NT2/D1 (cell line): ENCODE measurements at regions not wholly inside any gene's neighbourhood (a gene's known extent, or its start where the extent isn't known, plus 50 kb on each side); places are given as distances from the start of the nearest gene placed in this dataset.

Source experiments
- DNase-seq: peaks from one replicate; pipeline ENCODE4 v3.0.0-alpha.2; 2011; ENCODE audit warnings: low read depth, low spot score
- H3K27me3 ChIP-seq: 2 replicates; pipeline ENCODE4 v1.6.0; 2011; ENCODE audit warnings: mild to moderate bottlenecking; ENCODE audit not compliant: insufficient read length, insufficient read depth
- H3K36me3 ChIP-seq: 2 replicates; pipeline ENCODE4 v1.6.1; 2011; ENCODE audit warnings: mild to moderate bottlenecking, low read length, mixed read lengths; ENCODE audit not compliant: insufficient read depth, insufficient read length
- H3K4me1 ChIP-seq: 2 replicates; pipeline ENCODE4 v1.5.1; 2011; ENCODE audit not compliant: insufficient read depth, insufficient read length
- H3K4me3 ChIP-seq: 2 replicates; pipeline ENCODE4 v1.5.1; 2011; ENCODE audit warnings: low read depth; ENCODE audit not compliant: insufficient read length
- H3K9ac ChIP-seq: 2 replicates; pipeline ENCODE4 v1.6.0; 2011; ENCODE audit warnings: low read depth; ENCODE audit not compliant: insufficient read length
- H3K9me3 ChIP-seq: 2 replicates; pipeline ENCODE4 v1.5.1; 2011; ENCODE audit warnings: mild to moderate bottlenecking, low read length; ENCODE audit not compliant: insufficient read depth
- SUZ12 ChIP-seq: IDR thresholded peaks from 2 replicates; pipeline ENCODE4 v1.6.1; 2011; ENCODE audit not compliant: insufficient read length, insufficient read depth; ENCODE audit errors: extremely low read depth
- YY1 ChIP-seq: IDR thresholded peaks from 2 replicates; pipeline ENCODE4 v1.6.1; 2011; ENCODE audit not compliant: insufficient read length, insufficient read depth
- ZNF274 ChIP-seq: IDR thresholded peaks from 2 replicates; pipeline ENCODE4 v1.6.1; 2011; ENCODE audit warnings: mild to moderate bottlenecking, low read depth, low read length

- H3K4me1 ChIP-seq = no peaks in the 10 kb centered on the region
- H3K4me3 ChIP-seq = no peak overlapping the region
- H3K9ac ChIP-seq = no peak overlapping the region
- TF ChIP-seq SUZ12 (no peak), ZNF274 (no peak)
- DNase-seq = no peak
- H3K27me3 ChIP-seq = peaks cover 4% of the 10 kb centered on the region
- no peaks in the 10 kb centered on the region for H3K9me3 ChIP-seq
- H3K36me3 ChIP-seq = no peaks in the 10 kb centered on the region
Measured at GRCh38 chr6:963456-963855, 270.5 kb upstream of the EXOC2 start.

GRCh38 chr6:961407-961960 is 268.5 kb upstream of the EXOC2 start:
- no peaks in the 10 kb centered on the region for H3K4me1 ChIP-seq
- peaks cover 4% of the 10 kb centered on the region for H3K27me3 ChIP-seq
- no peaks in the 10 kb centered on the region for H3K9me3 ChIP-seq
- H3K36me3 ChIP-seq = no peaks in the 10 kb centered on the region
- DNase-seq = no peak
- H3K4me3 ChIP-seq = no peak overlapping the region
- H3K9ac ChIP-seq = no peak overlapping the region
- TF ChIP-seq SUZ12 = no peak
- TF ChIP-seq YY1 = no peak
- no peak for TF ChIP-seq ZNF274

GRCh38 chr6:960356-960755 is 267.4 kb upstream of the EXOC2 start:
- no peaks in the 10 kb centered on the region for H3K36me3 ChIP-seq
- H3K9me3 ChIP-seq = no peaks in the 10 kb centered on the region
- no peak for TF ChIP-seq YY1
- TF ChIP-seq SUZ12 = no peak
- no peak for TF ChIP-seq ZNF274
- no peaks in the 10 kb centered on the region for H3K4me1 ChIP-seq
- no peaks in the 10 kb centered on the region for H3K27me3 ChIP-seq
- no peak overlapping the region for H3K9ac ChIP-seq
- H3K4me3 ChIP-seq = no peak overlapping the region
- no peak for DNase-seq

- H3K27me3 ChIP-seq = no peaks in the 10 kb centered on the region
- H3K4me3 ChIP-seq = no peak overlapping the region
- no peak overlapping the region for H3K9ac ChIP-seq
- H3K36me3 ChIP-seq = no peaks in the 10 kb centered on the region
- H3K9me3 ChIP-seq = no peaks in the 10 kb centered on the region
- no peaks in the 10 kb centered on the region for H3K4me1 ChIP-seq
- TF ChIP-seq SUZ12 (no peak), ZNF274 (no peak), YY1 (no peak)
- no peak for DNase-seq
Measured at GRCh38 chr6:958488-958887, 265.5 kb upstream of the EXOC2 start.

GRCh38 chr6:951399-952181 is 258.7 kb upstream of the EXOC2 start:
- DNase-seq = no peak
- H3K9me3 ChIP-seq = no peaks in the 10 kb centered on the region
- no peaks in the 10 kb centered on the region for H3K27me3 ChIP-seq
- no peak overlapping the region for H3K9ac ChIP-seq
- TF ChIP-seq ZNF274 (no peak), SUZ12 (no peak), YY1 (no peak)
- no peaks in the 10 kb centered on the region for H3K4me1 ChIP-seq
- no peaks in the 10 kb centered on the region for H3K36me3 ChIP-seq
- H3K4me3 ChIP-seq = no peak overlapping the region

- TF ChIP-seq YY1 (no peak), SUZ12 (no peak), ZNF274 (no peak)
- Histone ChIP-seq H3K4me1 (no peaks in the 10 kb centered on the region), H3K36me3 (no peaks in the 10 kb centered on the region), H3K9ac (no peak overlapping the region), H3K27me3 (no peaks in the 10 kb centered on the region), H3K9me3 (peaks cover 27% of the 10 kb centered on the region), H3K4me3 (no peak overlapping the region)
- no peak for DNase-seq
Measured at GRCh38 chr6:947235-947934, 254.4 kb upstream of the EXOC2 start.

GRCh38 chr6:946546-946945 is 253.6 kb upstream of the EXOC2 start:
- DNase-seq = no peak
- no peaks in the 10 kb centered on the region for H3K4me1 ChIP-seq
- no peak for TF ChIP-seq SUZ12
- H3K36me3 ChIP-seq = no peaks in the 10 kb centered on the region
- H3K9me3 ChIP-seq = peaks cover 27% of the 10 kb centered on the region
- no peak overlapping the region for H3K9ac ChIP-seq
- no peaks in the 10 kb centered on the region for H3K27me3 ChIP-seq
- H3K4me3 ChIP-seq = no peak overlapping the region
